Neural cell (in vitro differentiated cells): ENCODE measurements at regions not wholly inside any gene's neighbourhood (a gene's known extent, or its start where the extent isn't known, plus 50 kb on each side); places are given as distances from the start of the nearest gene placed in this dataset.

Source experiments
- H2AFZ ChIP-seq: fragments of 200-600, 300-800 bp; sonication (generic), shearing (Covaris generic); 2 replicates; pipeline ENCODE4 v1.6.0; 2014; ENCODE audit warnings: low read depth, mild to moderate bottlenecking, antibody characterized with exemption, low read length, moderate library complexity
- H3F3A ChIP-seq: fragments of 200-600 bp; shearing (Covaris generic); 2 replicates; pipeline ENCODE4 v1.6.1; 2016; ENCODE audit warnings: mild to moderate bottlenecking, moderate library complexity, mixed read lengths, antibody characterized with exemption, low read length; ENCODE audit not compliant: insufficient read depth, poor library complexity, severe bottlenecking
- H3K27ac ChIP-seq: fragments of 200-600, 300-800 bp; sonication (generic), shearing (Covaris generic); 2 replicates; pipeline ENCODE4 v1.5.1; 2014; ENCODE audit warnings: mild to moderate bottlenecking, low read length, moderate library complexity
- H3K27me3 ChIP-seq: fragments of 300-800, 200-600 bp; sonication (generic), shearing (Covaris generic); 2 replicates; pipeline ENCODE4 v1.6.0; 2014; ENCODE audit warnings: mild to moderate bottlenecking, low read depth, low read length, moderate library complexity; ENCODE audit not compliant: insufficient read depth
- H3K36me3 ChIP-seq: fragments of 300-800, 200-600 bp; sonication (generic), shearing (Covaris generic); 2 replicates; pipeline ENCODE4 v1.5.1; 2014; ENCODE audit warnings: mild to moderate bottlenecking, antibody characterized with exemption, low read length, moderate library complexity; ENCODE audit not compliant: insufficient read depth
- H3K4me2 ChIP-seq: fragments of 300-800, 200-600 bp; sonication (generic), shearing (Covaris generic); 2 replicates; pipeline ENCODE4 v1.6.0; 2014; ENCODE audit warnings: mild to moderate bottlenecking, low read length
- H3K4me3 ChIP-seq: fragments of 300-800, 200-600 bp; sonication (generic), shearing (Covaris generic); 2 replicates; pipeline ENCODE4 v1.5.1; 2014; ENCODE audit warnings: mild to moderate bottlenecking, low read length, moderate library complexity
- H3K79me2 ChIP-seq: fragments of 200-600 bp; shearing (Covaris generic); replicated peaks from 2 replicates; pipeline ENCODE4 v1.6.0; 2014; ENCODE audit warnings: mild to moderate bottlenecking, low read length, moderate library complexity; ENCODE audit not compliant: insufficient read depth
- H3K9ac ChIP-seq: fragments of 300-800, 200-600 bp; sonication (generic), shearing (Covaris generic); 2 replicates; pipeline ENCODE4 v1.6.1; 2016; ENCODE audit warnings: mild to moderate bottlenecking, low read length, mixed read lengths
- H3K9me2 ChIP-seq: fragments of 200-600 bp; shearing (Covaris generic); 2 replicates; pipeline ENCODE4 v1.6.1; 2016; ENCODE audit warnings: mild to moderate bottlenecking, low read length, mixed read lengths; ENCODE audit not compliant: insufficient read depth
- H3K9me3 ChIP-seq: fragments of 200-600, 300-800 bp; sonication (generic), shearing (Covaris generic); 2 replicates; pipeline ENCODE4 v1.6.1; 2016; ENCODE audit warnings: mild to moderate bottlenecking, mixed run types, low read length, moderate library complexity, mixed read lengths
- H4K20me1 ChIP-seq: fragments of 200-600 bp; shearing (Covaris generic); 2 replicates; pipeline ENCODE4 v1.6.1; 2016; ENCODE audit warnings: mild to moderate bottlenecking, mixed run types; ENCODE audit not compliant: insufficient read depth
- EP300 ChIP-seq: fragments of 450-650 bp; conservative IDR thresholded peaks from 2 replicates; pipeline ENCODE4 v1.6.1; 2014; ENCODE audit warnings: antibody characterized with exemption, mild to moderate bottlenecking, moderate library complexity; ENCODE audit not compliant: poor library complexity, severe bottlenecking
- EZH2 ChIP-seq: fragments of 200-600, 300-800 bp; shearing (Covaris generic), sonication (generic); IDR thresholded peaks from 2 replicates; pipeline ENCODE4 v1.6.1; 2014; ENCODE audit warnings: antibody characterized with exemption, low read length, borderline replicate concordance, mild to moderate bottlenecking; ENCODE audit not compliant: insufficient read depth, poor library complexity, severe bottlenecking
- MXI1 ChIP-seq: fragments of 450-650 bp; conservative IDR thresholded peaks from 2 replicates; pipeline ENCODE4 v1.6.1; 2014; ENCODE audit warnings: antibody characterized with exemption, mild to moderate bottlenecking; ENCODE audit not compliant: poor library complexity, severe bottlenecking
- POLR2AphosphoS5 ChIP-seq: IDR thresholded peaks from 2 replicates; pipeline ENCODE4 v1.6.1; 2012
- RAD21 ChIP-seq: fragments of 450-650 bp; conservative IDR thresholded peaks from 2 replicates; pipeline ENCODE4 v1.6.1; 2014; ENCODE audit warnings: antibody characterized with exemption, mild to moderate bottlenecking, moderate library complexity
- SMC3 ChIP-seq: fragments of 450-650 bp; conservative IDR thresholded peaks from 2 replicates; pipeline ENCODE4 v1.6.1; 2014; ENCODE audit warnings: antibody characterized with exemption, mild to moderate bottlenecking, moderate library complexity; ENCODE audit not compliant: poor library complexity
- TAF1 ChIP-seq: IDR thresholded peaks from 2 replicates; pipeline ENCODE4 v1.6.1; 2012; ENCODE audit warnings: low read depth
- TF ChIP-seq, protein P1 (sequence below): IDR thresholded peaks from 2 replicates; pipeline ENCODE4 v1.6.1; 2012; ENCODE audit warnings: borderline replicate concordance
- TF ChIP-seq, protein P2 (sequence below): fragments of 450-650 bp; IDR thresholded peaks from 2 replicates; pipeline ENCODE4 v1.5.1; 2014; ENCODE audit warnings: antibody characterized with exemption, mild to moderate bottlenecking, moderate library complexity; ENCODE audit not compliant: poor library complexity, severe bottlenecking

DNA sequence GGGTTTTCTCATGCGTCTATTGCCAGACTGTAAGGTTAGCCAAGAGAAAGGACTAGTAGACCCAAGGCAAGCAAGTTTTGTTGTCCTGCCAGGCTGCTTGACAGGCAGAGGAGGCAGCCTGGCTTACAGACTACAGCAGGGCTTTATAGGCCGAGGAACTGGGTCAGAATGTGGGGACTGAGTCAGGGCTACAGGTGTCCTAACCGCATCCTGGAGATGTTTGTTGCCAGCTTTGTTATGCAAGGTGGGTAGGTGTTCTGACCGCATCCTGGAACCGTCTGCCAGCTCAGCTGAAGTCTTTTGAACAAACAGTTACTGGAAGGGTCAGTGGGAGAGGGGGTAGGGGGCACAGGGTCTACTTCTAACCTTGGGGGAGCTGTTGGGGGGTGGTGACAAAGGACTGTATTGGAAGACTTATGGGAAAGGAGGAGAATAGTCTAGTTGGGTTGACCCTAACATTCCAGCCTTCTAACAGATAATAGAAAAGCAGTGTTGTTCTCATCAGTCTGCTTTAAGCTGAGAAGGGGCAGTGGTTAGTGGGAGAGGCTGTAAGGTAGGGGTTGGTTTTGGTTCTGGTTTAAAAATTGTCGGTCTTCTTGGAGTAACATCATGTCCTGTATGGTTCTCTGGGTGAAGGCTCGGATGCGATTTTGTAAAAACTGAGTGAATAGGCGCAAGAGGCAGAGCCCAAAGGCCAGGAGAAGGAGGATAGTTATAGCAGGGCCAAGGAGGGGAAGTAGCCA, 913.8 kb upstream of the SLITRK5 start:
- no peaks in the 10 kb centered on the region for H3K9me3 ChIP-seq
- H3K9me2 ChIP-seq: no peaks in the 10 kb centered on the region
- no peak overlapping the region for H2AFZ ChIP-seq
- no peaks in the 10 kb centered on the region for H3K79me2 ChIP-seq
- H3K27me3 ChIP-seq: no peaks in the 10 kb centered on the region
- H3K4me3 ChIP-seq: no peak overlapping the region
- H3K36me3 ChIP-seq: no peaks in the 10 kb centered on the region
- TF ChIP-seq RAD21 (no peak), POLR2AphosphoS5 (no peak), MXI1 (no peak), EZH2 (no peak), SMC3 (no peak), EP300 (no peak), TAF1 (no peak)
- TF ChIP-seq, protein P1, sequence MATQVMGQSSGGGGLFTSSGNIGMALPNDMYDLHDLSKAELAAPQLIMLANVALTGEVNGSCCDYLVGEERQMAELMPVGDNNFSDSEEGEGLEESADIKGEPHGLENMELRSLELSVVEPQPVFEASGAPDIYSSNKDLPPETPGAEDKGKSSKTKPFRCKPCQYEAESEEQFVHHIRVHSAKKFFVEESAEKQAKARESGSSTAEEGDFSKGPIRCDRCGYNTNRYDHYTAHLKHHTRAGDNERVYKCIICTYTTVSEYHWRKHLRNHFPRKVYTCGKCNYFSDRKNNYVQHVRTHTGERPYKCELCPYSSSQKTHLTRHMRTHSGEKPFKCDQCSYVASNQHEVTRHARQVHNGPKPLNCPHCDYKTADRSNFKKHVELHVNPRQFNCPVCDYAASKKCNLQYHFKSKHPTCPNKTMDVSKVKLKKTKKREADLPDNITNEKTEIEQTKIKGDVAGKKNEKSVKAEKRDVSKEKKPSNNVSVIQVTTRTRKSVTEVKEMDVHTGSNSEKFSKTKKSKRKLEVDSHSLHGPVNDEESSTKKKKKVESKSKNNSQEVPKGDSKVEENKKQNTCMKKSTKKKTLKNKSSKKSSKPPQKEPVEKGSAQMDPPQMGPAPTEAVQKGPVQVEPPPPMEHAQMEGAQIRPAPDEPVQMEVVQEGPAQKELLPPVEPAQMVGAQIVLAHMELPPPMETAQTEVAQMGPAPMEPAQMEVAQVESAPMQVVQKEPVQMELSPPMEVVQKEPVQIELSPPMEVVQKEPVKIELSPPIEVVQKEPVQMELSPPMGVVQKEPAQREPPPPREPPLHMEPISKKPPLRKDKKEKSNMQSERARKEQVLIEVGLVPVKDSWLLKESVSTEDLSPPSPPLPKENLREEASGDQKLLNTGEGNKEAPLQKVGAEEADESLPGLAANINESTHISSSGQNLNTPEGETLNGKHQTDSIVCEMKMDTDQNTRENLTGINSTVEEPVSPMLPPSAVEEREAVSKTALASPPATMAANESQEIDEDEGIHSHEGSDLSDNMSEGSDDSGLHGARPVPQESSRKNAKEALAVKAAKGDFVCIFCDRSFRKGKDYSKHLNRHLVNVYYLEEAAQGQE: no peak
- TF ChIP-seq, protein P2, sequence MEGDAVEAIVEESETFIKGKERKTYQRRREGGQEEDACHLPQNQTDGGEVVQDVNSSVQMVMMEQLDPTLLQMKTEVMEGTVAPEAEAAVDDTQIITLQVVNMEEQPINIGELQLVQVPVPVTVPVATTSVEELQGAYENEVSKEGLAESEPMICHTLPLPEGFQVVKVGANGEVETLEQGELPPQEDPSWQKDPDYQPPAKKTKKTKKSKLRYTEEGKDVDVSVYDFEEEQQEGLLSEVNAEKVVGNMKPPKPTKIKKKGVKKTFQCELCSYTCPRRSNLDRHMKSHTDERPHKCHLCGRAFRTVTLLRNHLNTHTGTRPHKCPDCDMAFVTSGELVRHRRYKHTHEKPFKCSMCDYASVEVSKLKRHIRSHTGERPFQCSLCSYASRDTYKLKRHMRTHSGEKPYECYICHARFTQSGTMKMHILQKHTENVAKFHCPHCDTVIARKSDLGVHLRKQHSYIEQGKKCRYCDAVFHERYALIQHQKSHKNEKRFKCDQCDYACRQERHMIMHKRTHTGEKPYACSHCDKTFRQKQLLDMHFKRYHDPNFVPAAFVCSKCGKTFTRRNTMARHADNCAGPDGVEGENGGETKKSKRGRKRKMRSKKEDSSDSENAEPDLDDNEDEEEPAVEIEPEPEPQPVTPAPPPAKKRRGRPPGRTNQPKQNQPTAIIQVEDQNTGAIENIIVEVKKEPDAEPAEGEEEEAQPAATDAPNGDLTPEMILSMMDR: no peak
- H3K9ac ChIP-seq: no peak overlapping the region
- no peak overlapping the region for H3K4me2 ChIP-seq
- H3F3A ChIP-seq: no peaks in the 10 kb centered on the region
- no peaks in the 10 kb centered on the region for H4K20me1 ChIP-seq
- H3K27ac ChIP-seq: no peak overlapping the region

DNA sequence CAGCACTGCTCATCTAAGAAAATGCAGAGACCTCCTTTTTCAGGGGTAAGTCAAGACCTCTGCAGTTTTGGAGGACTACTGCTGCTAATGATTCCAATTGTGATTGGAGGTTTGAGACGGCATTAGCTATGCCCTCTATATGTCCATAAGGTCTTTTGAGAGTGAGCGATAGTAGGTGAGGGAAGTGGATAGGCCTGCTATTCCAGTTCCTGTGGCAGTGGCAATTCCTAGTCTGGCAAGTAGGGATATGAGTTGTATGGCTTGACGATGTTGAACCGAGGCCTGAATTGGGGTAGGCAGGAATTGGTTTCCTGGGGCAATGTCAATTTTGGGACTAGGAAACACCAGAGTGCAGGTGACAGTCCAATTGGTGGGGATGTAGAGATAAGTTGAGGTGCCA, 913.1 kb upstream of the SLITRK5 start:
- H3K27me3 ChIP-seq: no peaks in the 10 kb centered on the region
- H3K9me3 ChIP-seq: no peaks in the 10 kb centered on the region
- no peak overlapping the region for H3K4me3 ChIP-seq
- no peak overlapping the region for H2AFZ ChIP-seq
- H3K27ac ChIP-seq: no peak overlapping the region
- no peaks in the 10 kb centered on the region for H3K36me3 ChIP-seq
- no peaks in the 10 kb centered on the region for H3K79me2 ChIP-seq
- no peak overlapping the region for H3K9ac ChIP-seq
- no peaks in the 10 kb centered on the region for H3K9me2 ChIP-seq
- TF ChIP-seq SMC3: no peak
- TF ChIP-seq POLR2AphosphoS5: no peak
- TF ChIP-seq TAF1: no peak
- TF ChIP-seq RAD21: no peak
- no peak for TF ChIP-seq EZH2
- TF ChIP-seq, protein P2: no peak
- no peak for TF ChIP-seq MXI1
- no peaks in the 10 kb centered on the region for H4K20me1 ChIP-seq
- no peaks in the 10 kb centered on the region for H3F3A ChIP-seq
- H3K4me2 ChIP-seq: no peak overlapping the region
